Transverse colon (tissue), 4 donors: ENCODE measurements at regions not wholly inside any gene's neighbourhood (a gene's known extent, or its start where the extent isn't known, plus 50 kb on each side); places are given as distances from the start of the nearest gene placed in this dataset.

Source experiments
- DNase-seq: peaks from one replicate; pipeline ENCODE4 v3.0.0-alpha.2; 2019
- H3K27ac ChIP-seq, 4 donors: fragments of 200-600 bp; sonication (generic); 2 replicates each; pipeline ENCODE4 v1.5.1; 2016 to 2018; ENCODE audit warnings: inconsistent platforms in 4 of 4
- H3K27me3 ChIP-seq: fragments of 200-600 bp; sonication (generic); 2 replicates; pipeline ENCODE4 v1.5.1; 2017; ENCODE audit warnings: inconsistent platforms
- H3K36me3 ChIP-seq, 4 donors: fragments of 200-600 bp; sonication (generic); 2 replicates each; pipeline ENCODE4 v1.5.1; 2017 to 2019; ENCODE audit warnings: inconsistent platforms in 4 of 4
- H3K4me1 ChIP-seq, 4 donors: fragments of 200-600 bp; sonication (generic); 2 replicates each; pipeline ENCODE4 v1.5.1; 2017 to 2020; ENCODE audit warnings: inconsistent platforms in 4 of 4
- H3K4me3 ChIP-seq, 4 donors: fragments of 200-600 bp; sonication (generic); 1 replicate in 1 of 4; 2 replicates in 3 of 4; pipeline versions ENCODE4 v1.5.1 to v1.6.1; 2017 to 2019; ENCODE audit warnings: inconsistent platforms in 4 of 4
- H3K9me3 ChIP-seq, 2 donors: fragments of 200-600 bp; sonication (generic); 2 replicates each; pipeline ENCODE4 v1.5.1; 2017 to 2019; ENCODE audit warnings: inconsistent platforms in 2 of 2
- EP300 ChIP-seq: sonication (generic); formaldehyde crosslinking; IDR thresholded peaks from one replicate; pipeline ENCODE4 v1.6.1; 2017; ENCODE audit warnings: antibody characterized with exemption, low read depth
- POLR2A ChIP-seq: fragments of 450-650 bp; IDR thresholded peaks from one replicate; pipeline ENCODE4 v1.6.1; 2016; ENCODE audit warnings: antibody characterized with exemption, mild to moderate bottlenecking, moderate library complexity
- POLR2AphosphoS5 ChIP-seq, 3 donors: sonication (generic); formaldehyde crosslinking; IDR thresholded peaks; one replicate each; pipeline ENCODE4 v1.6.1; 2016; ENCODE audit warnings: antibody characterized with exemption in 3 of 3
- WGBS, 2 donors: methylation state at CpG; one replicate each; pipeline ENCODE4 v1.1.5; 2018; ENCODE audit warnings: low coverage in 1 of 2; 5-methylcytosine and 5-hydroxymethylcytosine counted together
- in situ Hi-C, 4 donors: fragments of 200-750 bp; cut with MboI; loops; one replicate each; pipeline versions ENCODE4 v1.15.0 to v1.15.1; 2017; ENCODE audit warnings: low sequenced_read_pairs in 3 of 4, low pct_ligation_motif_present in 1 of 4, low pct_unique_long_range_greater_than_20kb in 1 of 4
- intact Hi-C: fragments of 100-400 bp; cut with DNase I; formaldehyde crosslinking; loops from one replicate; pipeline ENCODE4 v1.15.1; 2023; ENCODE audit warnings: low total_unique reads
- TF ChIP-seq, protein P1 (sequence below), 5 experiments: fragments of 200-600 bp in 3 of 5; fragments of 450-650 bp in 2 of 5; sonication (generic) in 3 of 5; IDR thresholded peaks; 1 replicate in 2 of 5; 2 replicates in 3 of 5; pipeline ENCODE4 v1.5.1; 2016 to 2017; ENCODE audit warnings: antibody characterized with exemption in 5 of 5, inconsistent platforms in 3 of 5, mild to moderate bottlenecking in 2 of 5, moderate library complexity in 1 of 5

GRCh38 chr3:147875498-147875897, 466.3 kb downstream of the ZIC1 start:
- intact Hi-C loops (no loop called here), in situ Hi-C loops (no loop called here)
- H3K27ac ChIP-seq: no peak overlapping the region
- no peaks in the 10 kb centered on the region for H3K27me3 ChIP-seq
- H3K4me3 ChIP-seq: no peak overlapping the region
- no peaks in the 10 kb centered on the region for H3K4me1 ChIP-seq
- 35 to 77% methylated on average over 1 to 2 of the region's 2 CpGs for WGBS, 2 donors
- no peaks in the 10 kb centered on the region for H3K36me3 ChIP-seq
- no peak for DNase-seq
- TF ChIP-seq POLR2A (no peak), EP300 (no peak), POLR2AphosphoS5 (IDR thresholded peaks at IDR 0.05) (no peak)
- TF ChIP-seq, protein P1, sequence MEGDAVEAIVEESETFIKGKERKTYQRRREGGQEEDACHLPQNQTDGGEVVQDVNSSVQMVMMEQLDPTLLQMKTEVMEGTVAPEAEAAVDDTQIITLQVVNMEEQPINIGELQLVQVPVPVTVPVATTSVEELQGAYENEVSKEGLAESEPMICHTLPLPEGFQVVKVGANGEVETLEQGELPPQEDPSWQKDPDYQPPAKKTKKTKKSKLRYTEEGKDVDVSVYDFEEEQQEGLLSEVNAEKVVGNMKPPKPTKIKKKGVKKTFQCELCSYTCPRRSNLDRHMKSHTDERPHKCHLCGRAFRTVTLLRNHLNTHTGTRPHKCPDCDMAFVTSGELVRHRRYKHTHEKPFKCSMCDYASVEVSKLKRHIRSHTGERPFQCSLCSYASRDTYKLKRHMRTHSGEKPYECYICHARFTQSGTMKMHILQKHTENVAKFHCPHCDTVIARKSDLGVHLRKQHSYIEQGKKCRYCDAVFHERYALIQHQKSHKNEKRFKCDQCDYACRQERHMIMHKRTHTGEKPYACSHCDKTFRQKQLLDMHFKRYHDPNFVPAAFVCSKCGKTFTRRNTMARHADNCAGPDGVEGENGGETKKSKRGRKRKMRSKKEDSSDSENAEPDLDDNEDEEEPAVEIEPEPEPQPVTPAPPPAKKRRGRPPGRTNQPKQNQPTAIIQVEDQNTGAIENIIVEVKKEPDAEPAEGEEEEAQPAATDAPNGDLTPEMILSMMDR (IDR thresholded peaks at IDR 0.05): no peak
- peaks cover 0 to 3% of the 10 kb centered on the region in 2 donors for H3K9me3 ChIP-seq

GRCh38 chr3:147881933-147882332, 472.8 kb downstream of the ZIC1 start:
- H3K4me3 ChIP-seq: no peak overlapping the region
- no peak overlapping the region for H3K27ac ChIP-seq
- no peak for DNase-seq
- no peaks in the 10 kb centered on the region for H3K4me1 ChIP-seq
- no peaks in the 10 kb centered on the region for H3K27me3 ChIP-seq
- WGBS, 2 donors: 79% methylated on average over 2 of the region's 2 CpGs; no CpG with 5 or more reads in 1 of the 2 donors
- peaks cover 10 to 15% of the 10 kb centered on the region in 2 donors for H3K9me3 ChIP-seq
- intact Hi-C loops (no loop called here), in situ Hi-C loops (no loop called here)
- H3K36me3 ChIP-seq: no peaks in the 10 kb centered on the region
- TF ChIP-seq, protein P1 (IDR thresholded peaks at IDR 0.05): no peak
- TF ChIP-seq EP300 (no peak), POLR2AphosphoS5 (IDR thresholded peaks at IDR 0.05) (no peak), POLR2A (no peak)

- TF ChIP-seq POLR2AphosphoS5 (IDR thresholded peaks at IDR 0.05) (no peak), EP300 (no peak), POLR2A (no peak)
- TF ChIP-seq, protein P1 (IDR thresholded peaks at IDR 0.05): no peak
- Histone ChIP-seq H3K27me3 (no peaks in the 10 kb centered on the region), H3K9me3 (peaks cover 4 to 5% of the 10 kb centered on the region in 2 donors), H3K27ac (no peak overlapping the region), H3K4me3 (no peak overlapping the region), H3K4me1 (peaks cover 0 to 15% (median 4%) of the 10 kb centered on the region in 4 donors), H3K36me3 (no peaks in the 10 kb centered on the region)
- intact Hi-C loops: no loop called here
- in situ Hi-C loops: no loop called here
- DNase-seq: no peak
- 49% methylated on average over 2 of the region's 2 CpGs; no CpG with 5 or more reads in 1 of the 2 donors for WGBS, 2 donors
Observed at GRCh38 chr3:147886879-147887278, 477.7 kb downstream of the ZIC1 start.

- Histone ChIP-seq H3K4me1 (peaks cover 0 to 15% (median 4%) of the 10 kb centered on the region in 4 donors), H3K4me3 (no peak overlapping the region), H3K36me3 (no peaks in the 10 kb centered on the region), H3K9me3 (no peaks in the 10 kb centered on the region), H3K27ac (no peak overlapping the region), H3K27me3 (no peaks in the 10 kb centered on the region)
- no peak for TF ChIP-seq POLR2A
- TF ChIP-seq EP300: no peak
- TF ChIP-seq POLR2AphosphoS5 (IDR thresholded peaks at IDR 0.05): no peak
- TF ChIP-seq, protein P1 (IDR thresholded peaks at IDR 0.05): no peak
- intact Hi-C loops: no loop called here
- 37% methylated on average over 2 of the region's 2 CpGs for WGBS, 2 donors
- no peak for DNase-seq
- in situ Hi-C loops: no loop called here
Observed at GRCh38 chr3:147887797-147888196, 478.6 kb downstream of the ZIC1 start.
